Activated naive CD4-positive, alpha-beta T cell treated with anti-CD3 and anti-CD28 coated beads, Interleukin-2, amount 50 U/mL, for 24 hours (primary cell): ENCODE measurements at regions not wholly inside any gene's neighbourhood (a gene's known extent, or its start where the extent isn't known, plus 50 kb on each side); places are given as distances from the start of the nearest gene placed in this dataset.
"Not testable (repeated sequence)": the region's sequence is repeated elsewhere in the genome, so short reads cannot be mapped to it uniquely, and the experiment has no call there.

Source experiments
- H3K27ac Mint-ChIP-seq: one replicate; pipeline ENCODE4 v1.8.0; 2021; ENCODE audit warnings: mild to moderate bottlenecking, mixed read lengths
- H3K27me3 Mint-ChIP-seq: one replicate; pipeline ENCODE4 v1.8.0; 2021; ENCODE audit warnings: mixed read lengths
- H3K36me3 Mint-ChIP-seq: one replicate; pipeline ENCODE4 v1.8.0; 2021; ENCODE audit warnings: mixed read lengths
- H3K4me1 Mint-ChIP-seq: one replicate; pipeline ENCODE4 v1.8.0; 2021; ENCODE audit warnings: mixed read lengths
- H3K4me3 Mint-ChIP-seq: one replicate; pipeline ENCODE4 v1.8.0; 2021; ENCODE audit warnings: mild to moderate bottlenecking, mixed read lengths
- H3K9me3 Mint-ChIP-seq: one replicate; pipeline ENCODE4 v1.8.0; 2021; ENCODE audit warnings: mixed read lengths

DNA sequence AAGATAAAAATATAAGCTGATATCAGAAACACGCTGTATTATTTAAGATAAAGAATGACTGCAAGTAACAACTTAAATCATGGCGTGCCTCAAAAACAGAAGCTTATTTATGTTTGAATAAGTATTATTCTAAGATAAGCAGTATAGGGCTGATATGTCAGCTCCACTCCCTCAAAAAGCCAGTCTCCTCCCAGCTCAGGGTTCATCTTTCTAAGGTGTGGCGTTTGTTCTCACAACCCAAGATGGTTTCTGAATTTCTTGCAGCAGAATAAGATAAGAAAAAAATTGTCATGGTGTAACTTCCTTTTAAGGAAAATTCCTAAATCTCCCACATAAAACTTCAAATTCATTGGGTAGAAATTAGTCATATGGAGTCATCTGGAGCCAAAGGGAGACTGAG is 166.1 kb upstream of the POU1F1 start:
- H3K27ac Mint-ChIP-seq, result no peak overlapping the region
- H3K36me3 Mint-ChIP-seq, result no peaks in the 10 kb centered on the region
- H3K4me3 Mint-ChIP-seq, result no peak overlapping the region
- peaks cover 3% of the 10 kb centered on the region for H3K4me1 Mint-ChIP-seq
- peaks cover 8% of the 10 kb centered on the region for H3K9me3 Mint-ChIP-seq
- H3K27me3 Mint-ChIP-seq, result no peaks in the 10 kb centered on the region

DNA sequence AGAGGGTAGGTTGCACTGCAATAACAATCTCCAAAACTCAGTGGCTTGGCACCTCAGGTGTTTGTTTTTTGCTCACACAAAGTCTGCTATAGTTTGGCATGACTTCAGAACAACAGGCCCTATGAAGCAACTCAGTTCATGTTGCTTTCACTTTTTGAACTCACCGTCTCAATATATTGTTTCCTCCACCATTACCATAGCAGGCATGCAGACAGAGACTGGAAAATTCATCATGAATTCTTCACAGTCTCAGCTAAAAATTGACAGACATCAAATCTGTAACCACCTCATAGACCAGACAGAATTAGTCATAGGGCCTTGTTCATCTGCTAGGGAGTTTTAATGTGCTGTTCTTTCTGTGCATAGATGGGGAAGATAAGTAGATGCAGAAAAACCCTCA is 161.4 kb upstream of the POU1F1 start:
- peaks cover 3% of the 10 kb centered on the region for H3K4me1 Mint-ChIP-seq
- H3K27me3 Mint-ChIP-seq, result no peaks in the 10 kb centered on the region
- H3K27ac Mint-ChIP-seq, result no peak overlapping the region
- no peak overlapping the region for H3K4me3 Mint-ChIP-seq
- no peaks in the 10 kb centered on the region for H3K9me3 Mint-ChIP-seq
- no peaks in the 10 kb centered on the region for H3K36me3 Mint-ChIP-seq

DNA sequence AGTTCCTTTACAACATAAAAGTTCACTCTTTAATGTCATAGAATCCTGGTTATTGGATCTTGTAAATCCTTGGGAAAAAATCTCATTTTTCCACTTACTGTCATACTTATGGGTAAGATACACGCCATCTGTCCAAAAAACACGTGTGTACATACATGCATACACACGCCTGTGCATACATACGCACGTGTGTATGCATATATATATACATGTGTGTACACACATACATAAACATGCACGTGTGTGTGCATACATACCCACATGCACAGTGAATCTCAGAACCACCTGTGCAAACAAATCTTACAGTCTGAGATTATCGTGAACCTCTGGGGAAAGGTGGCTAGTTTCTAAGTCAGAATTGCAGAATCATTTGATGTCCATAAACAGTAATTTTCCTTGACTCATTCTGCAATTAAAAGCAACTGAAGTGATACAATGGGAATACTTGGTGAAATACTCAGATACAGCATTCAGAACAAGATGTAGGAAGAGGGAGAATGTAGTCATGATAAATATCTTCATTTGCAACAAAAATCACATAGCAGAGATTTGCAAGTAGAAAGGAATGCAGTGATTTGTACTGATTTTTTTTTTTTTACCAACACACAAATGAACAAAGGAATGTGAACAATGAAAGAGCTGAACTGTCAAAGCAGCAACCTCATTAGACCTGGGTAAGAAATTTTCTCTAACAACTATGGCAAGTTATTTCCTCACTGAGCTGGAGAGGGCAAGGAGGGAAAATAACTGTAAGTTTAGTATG is 160.6 kb upstream of the POU1F1 start:
- Mint-ChIP-seq H3K4me3 (no peak overlapping the region), H3K36me3 (no peaks in the 10 kb centered on the region), H3K4me1 (peaks cover 3% of the 10 kb centered on the region), H3K9me3 (no peaks in the 10 kb centered on the region), H3K27me3 (no peaks in the 10 kb centered on the region), H3K27ac (no peak overlapping the region)

DNA sequence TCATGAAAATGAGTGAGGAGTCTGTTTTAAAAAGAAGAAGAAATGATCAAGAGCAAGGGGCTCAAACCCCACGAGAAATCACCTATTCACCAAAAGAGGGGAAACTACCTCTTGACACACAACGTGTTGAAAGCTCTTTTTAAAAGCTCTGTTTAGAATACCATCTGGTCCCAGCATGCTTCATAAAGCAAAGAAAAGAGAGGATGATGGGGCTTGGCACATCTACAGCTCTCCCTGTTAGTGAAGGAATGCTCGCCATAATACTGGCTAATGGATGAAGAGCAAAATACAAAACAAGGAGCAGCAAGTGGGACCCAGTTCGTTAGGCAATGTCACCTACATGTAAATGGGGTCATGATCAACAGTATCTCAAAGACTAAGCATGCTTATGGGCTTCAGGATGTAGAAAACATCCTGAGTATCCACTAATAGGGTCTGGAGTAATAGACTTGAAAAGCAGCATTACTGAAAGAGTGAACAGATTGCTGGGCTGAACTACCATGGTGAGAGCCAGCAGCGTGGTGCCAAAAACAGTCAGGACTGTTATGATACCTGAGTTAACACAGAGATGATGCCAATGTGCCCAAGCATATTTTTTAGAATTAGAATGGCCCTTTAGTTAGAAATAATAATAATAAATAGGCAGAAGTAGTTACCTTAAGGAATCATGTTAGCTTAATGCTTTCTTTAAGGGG is 159.7 kb upstream of the POU1F1 start:
- Mint-ChIP-seq H3K27me3 (no peaks in the 10 kb centered on the region), H3K27ac (no peak overlapping the region), H3K9me3 (no peaks in the 10 kb centered on the region), H3K4me3 (no peak overlapping the region), H3K36me3 (no peaks in the 10 kb centered on the region), H3K4me1 (peaks cover 3% of the 10 kb centered on the region)

DNA sequence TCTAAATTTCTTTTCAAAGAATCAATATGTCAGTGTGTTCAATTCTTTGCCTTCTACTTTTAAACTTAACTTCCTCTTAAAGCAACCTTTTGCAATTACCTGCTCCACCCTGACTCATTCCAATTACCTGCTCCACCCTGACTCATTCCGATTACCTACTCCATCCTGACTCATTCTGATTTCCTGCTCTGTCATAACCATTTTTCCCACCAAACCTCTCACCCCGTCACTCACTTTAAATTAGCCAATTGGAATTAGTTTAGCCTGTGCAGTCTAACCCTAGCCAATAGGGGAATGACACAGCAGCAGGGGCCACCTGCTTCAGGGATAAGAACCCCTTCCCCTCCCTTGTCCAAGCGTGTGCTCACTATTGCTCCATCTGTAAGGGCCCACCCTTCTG is 157.1 kb upstream of the POU1F1 start:
- not testable (repeated sequence) for H3K27ac Mint-ChIP-seq, H3K4me3 Mint-ChIP-seq, H3K36me3 Mint-ChIP-seq, H3K9me3 Mint-ChIP-seq, H3K4me1 Mint-ChIP-seq, H3K27me3 Mint-ChIP-seq

DNA sequence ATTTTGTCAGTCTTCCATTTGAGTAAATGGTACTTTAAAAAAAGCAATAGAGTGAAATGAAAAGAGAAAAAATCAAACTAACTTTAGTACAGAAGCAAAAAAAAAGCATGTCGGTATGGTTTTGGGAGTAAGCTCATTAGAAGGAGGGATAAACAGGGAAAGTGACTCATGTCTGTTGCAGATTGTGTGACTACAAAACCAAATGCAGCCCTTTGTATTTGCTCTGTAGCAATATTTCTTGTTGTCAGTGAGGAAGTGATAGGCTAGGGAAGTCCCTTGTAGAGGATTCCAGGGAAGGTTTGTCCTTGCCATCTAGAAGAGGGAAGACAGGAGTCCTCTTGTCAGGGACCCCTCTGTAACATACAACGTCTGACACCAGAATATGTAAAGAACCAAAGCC is 150.5 kb upstream of the POU1F1 start:
- Mint-ChIP-seq H3K27ac (no peak overlapping the region), H3K4me1 (no peaks in the 10 kb centered on the region), H3K27me3 (no peaks in the 10 kb centered on the region), H3K4me3 (no peak overlapping the region), H3K9me3 (no peaks in the 10 kb centered on the region), H3K36me3 (no peaks in the 10 kb centered on the region)

DNA sequence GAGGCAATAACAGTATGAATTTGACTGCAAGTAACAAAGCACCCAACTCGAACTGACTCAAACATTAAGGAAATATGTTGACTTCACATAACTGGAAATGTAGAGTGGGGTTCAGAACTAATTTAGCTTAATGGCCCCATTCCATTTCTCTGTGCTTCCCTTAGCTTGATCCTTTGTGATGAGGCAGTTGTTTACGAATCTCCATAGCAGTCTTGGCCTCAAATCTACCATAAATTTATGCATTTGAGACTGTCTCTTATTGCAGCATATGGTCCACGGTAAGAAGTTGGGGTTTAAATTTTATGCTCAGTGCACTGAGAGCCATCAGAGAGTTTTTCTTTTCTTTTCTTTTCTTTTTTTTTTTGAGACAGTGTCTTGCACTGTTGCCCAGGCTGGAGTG is 148.7 kb upstream of the POU1F1 start:
- H3K36me3 Mint-ChIP-seq, result no peaks in the 10 kb centered on the region
- H3K9me3 Mint-ChIP-seq, result no peaks in the 10 kb centered on the region
- H3K27ac Mint-ChIP-seq, result no peak overlapping the region

DNA sequence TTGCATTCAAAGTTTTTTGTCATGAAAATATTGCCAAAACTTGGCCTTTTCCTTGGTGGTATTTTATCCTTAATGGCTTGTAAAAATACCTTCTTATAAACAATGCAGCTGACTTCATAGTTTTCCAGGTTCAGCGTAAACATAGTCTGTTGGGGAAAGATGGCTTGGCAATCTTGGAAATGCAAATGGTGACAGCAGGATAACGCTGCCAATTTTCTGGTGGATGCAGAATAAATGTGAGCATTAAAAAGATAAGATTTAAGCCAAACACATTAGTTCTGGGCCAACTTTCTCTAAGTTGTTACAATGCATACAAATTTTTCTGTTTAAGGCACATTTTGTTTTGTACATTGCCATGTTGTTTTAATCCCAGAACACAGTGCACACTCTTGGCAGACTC is 147.0 kb upstream of the POU1F1 start:
- H3K9me3 Mint-ChIP-seq, result no peaks in the 10 kb centered on the region
- H3K4me1 Mint-ChIP-seq, result no peaks in the 10 kb centered on the region
- H3K36me3 Mint-ChIP-seq, result no peaks in the 10 kb centered on the region
- no peak overlapping the region for H3K4me3 Mint-ChIP-seq
- no peak overlapping the region for H3K27ac Mint-ChIP-seq
- no peaks in the 10 kb centered on the region for H3K27me3 Mint-ChIP-seq

More for the DNA sequence above, 148.7 kb upstream of the POU1F1 start:
- Mint-ChIP-seq H3K27me3 (no peaks in the 10 kb centered on the region), H3K4me3 (no peak overlapping the region), H3K4me1 (no peaks in the 10 kb centered on the region)

DNA sequence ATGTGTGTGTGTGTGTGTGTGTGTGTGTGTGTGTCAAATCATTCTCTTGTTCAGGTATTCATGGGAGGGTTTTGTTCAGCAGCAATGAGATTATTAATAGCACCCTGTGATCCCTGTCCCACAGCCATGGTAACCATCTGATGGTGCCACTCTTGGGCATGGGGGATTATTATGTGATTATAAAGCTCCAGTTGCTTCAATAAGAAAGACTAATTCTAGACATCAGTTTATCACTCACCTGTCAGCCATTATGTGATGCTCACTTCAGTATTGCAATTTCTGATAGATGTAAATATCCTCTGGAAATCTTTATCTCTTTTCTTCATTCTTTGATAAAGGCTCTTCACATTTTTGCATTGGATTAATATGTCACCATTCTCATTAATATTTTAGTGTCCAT is 145.9 kb upstream of the POU1F1 start:
- no peaks in the 10 kb centered on the region for H3K27me3 Mint-ChIP-seq
- H3K4me3 Mint-ChIP-seq, result no peak overlapping the region
- no peaks in the 10 kb centered on the region for H3K4me1 Mint-ChIP-seq
- H3K36me3 Mint-ChIP-seq, result no peaks in the 10 kb centered on the region
- no peak overlapping the region for H3K27ac Mint-ChIP-seq
- H3K9me3 Mint-ChIP-seq, result no peaks in the 10 kb centered on the region

DNA sequence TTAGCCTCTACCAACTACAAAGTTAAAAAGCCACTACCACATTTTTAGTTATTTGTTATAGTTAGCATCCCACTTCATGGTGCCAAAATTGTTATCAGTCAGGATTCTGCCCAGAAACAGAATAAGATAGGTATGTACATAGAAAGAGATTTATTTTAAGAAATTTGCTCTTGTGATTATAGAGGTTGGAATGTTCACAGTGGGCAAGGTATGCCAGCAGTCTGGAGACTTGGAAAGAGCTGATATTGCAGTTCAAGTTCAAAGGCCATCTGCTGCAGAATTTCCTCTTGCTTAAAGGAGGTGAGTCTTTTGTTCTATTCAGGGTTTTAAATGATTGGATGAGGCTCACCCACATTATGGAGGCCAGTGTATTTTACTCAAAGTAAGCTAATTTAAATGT is 143.8 kb upstream of the POU1F1 start:
- H3K27ac Mint-ChIP-seq, result no peak overlapping the region
- no peaks in the 10 kb centered on the region for H3K9me3 Mint-ChIP-seq
- H3K4me1 Mint-ChIP-seq, result no peaks in the 10 kb centered on the region
- no peaks in the 10 kb centered on the region for H3K27me3 Mint-ChIP-seq
- no peaks in the 10 kb centered on the region for H3K36me3 Mint-ChIP-seq
- no peak overlapping the region for H3K4me3 Mint-ChIP-seq

DNA sequence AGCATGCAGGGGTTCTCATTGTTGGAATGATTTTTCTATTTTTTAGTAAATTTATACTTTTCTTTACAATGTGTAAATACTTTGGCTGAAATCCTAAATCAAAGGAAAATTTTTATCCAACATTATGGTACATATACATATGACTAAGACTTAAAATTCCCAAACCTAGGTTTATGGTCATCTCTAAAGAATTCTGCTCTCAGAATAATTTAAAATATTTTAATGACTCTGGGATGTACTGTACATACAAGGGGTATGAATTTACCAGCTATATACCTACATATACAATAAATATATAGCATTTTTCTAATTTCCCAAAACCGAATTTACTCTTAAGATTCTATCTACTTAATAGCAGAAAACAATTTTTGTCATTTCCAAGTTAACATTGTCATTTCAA is 137.9 kb upstream of the POU1F1 start:
- Mint-ChIP-seq H3K9me3 (no peaks in the 10 kb centered on the region), H3K4me3 (no peak overlapping the region), H3K27me3 (no peaks in the 10 kb centered on the region), H3K36me3 (no peaks in the 10 kb centered on the region), H3K4me1 (no peaks in the 10 kb centered on the region), H3K27ac (no peak overlapping the region)

DNA sequence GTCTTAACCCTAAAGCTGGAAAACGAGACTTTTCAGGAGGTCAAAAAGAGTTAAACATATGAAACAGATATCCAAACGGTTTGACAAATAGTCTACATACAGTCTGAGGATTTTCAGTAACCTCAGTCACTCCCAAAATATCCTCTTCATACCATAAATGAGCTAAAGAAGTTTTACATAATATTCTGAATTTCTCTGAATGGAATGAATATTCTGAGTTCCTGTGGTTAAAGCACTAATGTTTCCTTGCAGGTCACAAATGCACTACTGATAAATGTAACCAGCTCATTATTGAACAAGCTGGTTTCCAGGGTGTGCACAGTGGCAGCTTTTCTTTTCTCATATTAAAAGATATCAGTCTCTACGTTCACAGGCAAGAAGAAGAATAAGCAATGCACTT is 137.4 kb upstream of the POU1F1 start:
- no peaks in the 10 kb centered on the region for H3K4me1 Mint-ChIP-seq
- H3K9me3 Mint-ChIP-seq, result no peaks in the 10 kb centered on the region
- H3K4me3 Mint-ChIP-seq, result no peak overlapping the region
- no peaks in the 10 kb centered on the region for H3K36me3 Mint-ChIP-seq
- no peak overlapping the region for H3K27ac Mint-ChIP-seq
- no peaks in the 10 kb centered on the region for H3K27me3 Mint-ChIP-seq

DNA sequence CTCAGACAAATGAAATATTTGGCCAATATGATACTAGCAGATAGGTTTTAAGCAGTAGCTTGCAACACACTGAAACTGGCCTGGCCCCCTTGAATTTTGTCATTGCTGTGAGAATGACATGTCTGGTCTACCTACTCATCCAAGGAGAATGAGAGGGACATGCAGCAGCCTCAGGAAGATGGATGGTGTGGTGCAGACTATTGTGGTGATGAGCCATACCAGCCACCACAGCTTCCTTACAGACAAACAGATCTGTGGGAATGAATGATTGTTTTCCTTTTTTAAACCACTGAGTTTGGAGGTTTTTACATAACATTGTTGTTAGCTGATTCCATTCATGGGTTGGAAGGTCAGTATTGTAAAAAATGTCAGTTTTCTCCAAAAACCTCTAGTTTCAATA is 133.7 kb upstream of the POU1F1 start:
- H3K27ac Mint-ChIP-seq, result no peak overlapping the region
- H3K4me1 Mint-ChIP-seq, result no peaks in the 10 kb centered on the region
- H3K36me3 Mint-ChIP-seq, result no peaks in the 10 kb centered on the region

DNA sequence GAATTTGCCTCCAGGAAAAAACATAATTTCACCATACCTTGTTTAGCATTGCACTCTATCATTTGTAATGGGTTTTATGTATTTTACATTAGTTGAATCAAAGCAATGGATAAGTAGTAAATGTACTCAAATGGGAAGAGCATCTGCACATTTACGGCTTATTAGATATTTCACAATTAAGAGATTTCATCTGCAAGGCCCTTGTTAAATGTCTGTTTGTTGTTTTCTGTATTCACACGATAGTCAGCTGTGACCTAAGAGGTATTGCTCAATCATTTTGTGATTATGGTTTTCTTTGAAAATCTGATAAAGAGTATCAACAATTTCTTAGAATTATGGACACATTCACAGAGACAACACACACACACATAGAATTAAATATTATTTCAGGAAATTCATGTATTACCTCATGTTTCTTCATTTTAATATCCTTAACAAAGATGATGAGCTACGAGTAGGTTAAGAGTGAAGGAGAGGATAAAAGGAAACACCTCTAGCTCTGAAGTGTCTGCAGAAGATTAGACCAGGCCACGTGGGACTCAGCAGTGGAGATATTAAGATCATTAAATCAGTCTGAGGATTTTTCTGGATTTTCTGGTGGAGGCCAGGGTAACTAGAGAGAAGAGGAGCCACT is 121.9 kb upstream of the POU1F1 start:
- Mint-ChIP-seq H3K36me3 (no peaks in the 10 kb centered on the region), H3K27me3 (peaks cover 8% of the 10 kb centered on the region), H3K27ac (no peak overlapping the region), H3K9me3 (peaks cover 4% of the 10 kb centered on the region), H3K4me1 (no peaks in the 10 kb centered on the region), H3K4me3 (no peak overlapping the region)

More for the DNA sequence above, 133.7 kb upstream of the POU1F1 start:
- Mint-ChIP-seq H3K9me3 (no peaks in the 10 kb centered on the region), H3K27me3 (no peaks in the 10 kb centered on the region), H3K4me3 (no peak overlapping the region)

DNA sequence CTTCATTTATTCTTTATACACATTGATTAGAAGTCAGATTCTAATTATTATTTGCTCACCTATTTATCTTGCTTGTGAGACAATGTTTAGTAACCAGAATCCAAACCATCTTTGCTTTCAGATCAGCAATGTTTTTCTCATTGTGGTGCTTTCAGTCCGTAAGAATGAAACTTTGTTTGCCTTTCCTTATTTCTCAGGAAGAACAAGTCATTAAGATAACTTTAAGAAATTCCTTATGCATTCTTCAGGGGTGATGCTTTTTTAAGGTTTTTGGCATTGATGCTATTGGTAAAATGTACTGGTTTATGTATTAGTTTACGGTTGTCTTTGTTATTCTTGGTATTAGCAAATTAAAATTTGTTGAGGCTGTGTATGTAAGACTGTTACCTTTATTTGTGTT is 120.8 kb upstream of the POU1F1 start:
- Mint-ChIP-seq H3K4me1 (no peaks in the 10 kb centered on the region), H3K9me3 (peaks cover 10% of the 10 kb centered on the region), H3K27ac (no peak overlapping the region), H3K36me3 (no peaks in the 10 kb centered on the region), H3K4me3 (no peak overlapping the region), H3K27me3 (peaks cover 8% of the 10 kb centered on the region)

DNA sequence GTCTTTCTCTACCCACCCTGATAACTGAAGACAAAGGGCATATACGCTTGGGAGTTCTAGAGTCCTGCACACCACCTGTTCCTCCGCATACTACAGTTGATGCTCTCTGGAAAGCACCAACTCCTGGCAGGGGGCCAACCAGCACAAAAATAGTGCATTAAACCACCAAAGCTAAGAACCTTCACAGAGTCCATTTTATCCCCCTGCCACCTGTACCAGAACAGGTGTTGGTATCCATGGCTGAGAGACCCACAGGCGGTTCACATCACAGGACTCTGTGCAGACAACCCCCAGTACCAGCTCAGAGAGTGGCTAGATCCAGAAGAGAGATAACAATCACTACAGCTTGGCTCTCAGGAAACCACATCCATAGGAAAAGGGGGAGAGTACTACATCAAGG is 114.4 kb upstream of the POU1F1 start:
- H3K27me3 Mint-ChIP-seq, result no peaks in the 10 kb centered on the region
- H3K27ac Mint-ChIP-seq, result no peak overlapping the region
- no peak overlapping the region for H3K4me3 Mint-ChIP-seq
- no peaks in the 10 kb centered on the region for H3K36me3 Mint-ChIP-seq
- peaks cover 19% of the 10 kb centered on the region for H3K9me3 Mint-ChIP-seq
- no peaks in the 10 kb centered on the region for H3K4me1 Mint-ChIP-seq
